HG03521 (cell line): ENCODE measurements at regions not wholly inside any gene's neighbourhood (a gene's known extent, or its start where the extent isn't known, plus 50 kb on each side); places are given as distances from the start of the nearest gene placed in this dataset.
"Not testable (repeated sequence)": the region's sequence is repeated elsewhere in the genome, so short reads cannot be mapped to it uniquely, and the experiment has no call there.

Experiments
- ATAC-seq: cut with Tn5 transposase; IDR thresholded peaks from one replicate; pipeline ENCODE4 v1.9.1; 2021; ENCODE audit warnings: mild to moderate bottlenecking, moderate library complexity; ENCODE audit not compliant: unreplicated experiment

DNA sequence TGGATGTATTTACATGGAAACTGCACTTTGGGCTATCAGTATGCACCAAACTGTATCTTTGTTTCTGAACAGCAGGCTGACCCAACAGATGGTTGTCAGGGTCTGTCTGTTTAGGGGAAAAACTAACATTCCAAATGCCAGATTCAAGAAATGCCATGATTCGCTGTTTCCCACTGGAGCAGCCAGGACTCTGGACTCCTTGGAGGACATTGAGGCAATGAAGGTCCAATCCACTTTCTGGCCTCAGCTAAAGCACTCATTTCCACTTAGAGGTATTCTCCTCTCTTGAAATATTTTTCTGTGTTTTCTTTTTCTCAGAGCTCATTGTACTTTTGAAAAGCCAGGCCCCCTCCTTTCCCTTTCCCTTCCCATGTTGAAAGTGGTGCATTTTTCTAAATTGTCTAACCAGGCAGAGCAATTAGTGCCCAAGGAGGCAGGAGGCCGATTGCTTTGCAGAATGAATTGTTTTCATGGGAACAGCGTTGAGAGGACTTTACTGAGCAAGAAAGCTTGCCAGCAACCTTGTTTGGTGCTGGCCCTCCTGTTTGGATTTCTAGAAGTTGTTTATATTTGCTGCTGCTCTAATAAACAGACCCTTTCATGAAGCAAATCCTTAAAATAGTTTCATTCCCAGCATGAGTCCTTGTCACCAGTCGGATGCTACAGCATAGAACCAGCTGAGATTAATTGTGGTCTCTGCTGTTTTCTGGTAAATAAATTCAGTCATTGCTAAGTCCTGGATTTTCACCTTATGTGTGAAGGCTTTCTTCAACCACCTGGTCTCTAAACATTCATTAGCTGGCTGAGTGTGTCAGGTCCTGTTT is 132.8 kb upstream of the TAF11L2 start:
- no peak for ATAC-seq

DNA sequence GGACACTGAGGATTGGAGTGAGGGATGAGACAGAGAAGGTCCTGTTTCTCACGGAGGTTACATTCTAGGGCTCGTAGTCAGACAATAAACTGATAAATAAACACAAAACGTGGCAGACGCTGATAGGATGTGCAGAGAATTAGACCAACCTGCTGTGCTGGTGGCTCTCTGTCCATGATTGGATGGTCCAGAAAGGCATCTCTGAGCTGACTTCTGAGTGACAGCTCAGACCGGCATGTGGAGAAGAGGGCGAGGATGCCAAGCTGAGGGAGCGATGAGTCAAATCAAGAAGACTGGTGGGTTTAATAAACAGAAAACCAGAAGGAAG is 132.3 kb upstream of the TAF11L2 start:
- ATAC-seq, result no peak

DNA sequence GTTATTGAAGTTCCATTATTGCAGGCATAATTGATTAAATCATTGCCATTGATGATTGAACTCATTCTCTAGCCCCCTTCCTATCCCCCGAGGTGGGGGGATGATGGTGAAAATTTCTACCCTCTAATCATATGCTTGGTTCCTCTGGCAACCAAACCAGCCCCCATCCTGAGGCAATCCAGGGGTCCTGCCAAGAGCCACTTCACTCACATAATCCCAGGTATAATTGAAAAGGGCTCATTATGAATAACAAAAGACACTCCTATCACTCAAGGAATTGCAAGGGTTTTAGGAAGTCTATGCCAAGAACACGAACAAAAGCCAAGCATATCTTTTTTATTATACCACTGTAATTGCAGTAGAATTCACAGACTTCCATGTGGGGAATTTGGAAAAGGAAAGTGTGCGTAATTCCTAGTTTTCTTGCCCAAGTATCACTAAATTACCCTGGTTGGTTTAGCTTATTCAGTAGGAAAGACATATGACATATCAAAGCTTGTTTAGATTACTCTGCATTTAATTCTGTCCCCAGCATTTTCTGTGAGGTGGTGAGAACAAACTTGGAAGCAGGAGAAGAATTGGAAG is 130.7 kb upstream of the TAF11L2 start:
- no peak for ATAC-seq

DNA sequence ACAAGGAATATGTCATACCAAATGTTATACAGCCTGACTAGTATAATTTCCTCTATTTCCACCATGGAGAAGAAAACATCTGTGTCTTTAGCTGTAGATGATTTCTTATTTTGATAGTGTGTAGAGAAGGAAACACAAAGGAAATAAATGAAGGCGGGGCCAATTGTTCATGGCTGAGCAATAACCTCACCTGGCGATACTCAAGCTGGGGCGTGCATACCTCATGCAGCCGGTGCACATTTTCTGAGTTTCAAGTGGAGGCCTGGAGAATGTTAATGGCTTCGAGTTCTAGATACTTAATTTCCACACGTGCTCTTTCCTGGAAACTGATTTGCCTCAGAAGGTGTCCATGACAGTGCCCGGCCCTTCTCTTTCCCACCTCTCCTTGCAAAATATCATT is 127.4 kb upstream of the TAF11L2 start:
- no peak for ATAC-seq

DNA sequence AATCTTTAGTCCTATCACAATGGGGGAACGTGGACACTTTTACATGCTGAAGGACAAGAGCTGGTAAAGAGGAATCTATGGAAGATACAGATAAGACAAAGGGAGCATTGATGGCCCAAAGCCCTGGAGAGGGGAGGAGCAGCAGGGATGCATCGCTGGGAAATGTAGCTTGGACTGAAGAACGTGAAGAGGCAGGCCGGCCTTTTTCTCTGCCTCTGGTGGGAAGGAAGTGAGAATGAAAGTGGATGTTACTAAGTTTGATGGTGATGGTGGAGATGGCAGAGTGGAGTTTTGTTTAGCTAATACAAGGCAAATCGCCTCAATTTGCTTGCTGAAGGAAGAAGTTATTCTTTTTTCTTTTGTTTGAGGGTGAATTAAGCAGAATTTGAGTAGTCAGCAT is 124.6 kb upstream of the TAF11L2 start:
- no peak for ATAC-seq

DNA sequence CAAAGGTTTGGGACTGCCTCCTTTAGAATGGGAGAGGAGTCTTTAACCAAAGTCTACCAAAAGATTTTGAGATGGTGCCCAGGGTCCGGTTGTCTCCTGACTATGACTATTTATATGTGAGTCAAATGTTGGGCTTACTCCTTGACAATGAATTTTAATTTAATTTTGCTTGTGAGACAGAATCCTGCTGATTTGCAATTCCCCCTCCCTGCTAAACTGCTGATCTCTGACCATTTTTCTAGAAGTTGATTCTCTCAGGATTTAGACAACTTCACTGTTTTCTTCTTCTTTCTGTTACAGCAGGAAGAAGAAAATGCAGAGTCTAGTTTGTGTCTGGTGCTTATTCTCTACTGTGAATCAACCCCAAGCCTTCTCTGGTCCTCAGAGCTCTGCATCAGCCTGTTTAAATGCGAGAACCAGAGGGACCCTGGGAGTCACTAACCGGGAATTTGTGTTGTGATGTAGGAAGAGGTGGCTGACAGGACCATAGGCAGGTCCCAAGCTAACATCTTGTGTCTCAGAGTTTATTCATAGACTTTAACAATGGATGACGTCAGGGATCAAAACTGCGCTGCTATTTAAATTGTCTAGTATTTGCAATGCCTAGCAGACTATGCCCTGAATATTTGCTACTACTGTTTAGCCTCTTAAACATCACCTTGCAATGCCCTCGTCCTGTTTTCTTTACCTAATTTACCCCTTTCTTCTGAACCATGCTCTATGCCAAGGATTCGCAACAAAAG is 124.0 kb upstream of the TAF11L2 start:
- no peak for ATAC-seq

DNA sequence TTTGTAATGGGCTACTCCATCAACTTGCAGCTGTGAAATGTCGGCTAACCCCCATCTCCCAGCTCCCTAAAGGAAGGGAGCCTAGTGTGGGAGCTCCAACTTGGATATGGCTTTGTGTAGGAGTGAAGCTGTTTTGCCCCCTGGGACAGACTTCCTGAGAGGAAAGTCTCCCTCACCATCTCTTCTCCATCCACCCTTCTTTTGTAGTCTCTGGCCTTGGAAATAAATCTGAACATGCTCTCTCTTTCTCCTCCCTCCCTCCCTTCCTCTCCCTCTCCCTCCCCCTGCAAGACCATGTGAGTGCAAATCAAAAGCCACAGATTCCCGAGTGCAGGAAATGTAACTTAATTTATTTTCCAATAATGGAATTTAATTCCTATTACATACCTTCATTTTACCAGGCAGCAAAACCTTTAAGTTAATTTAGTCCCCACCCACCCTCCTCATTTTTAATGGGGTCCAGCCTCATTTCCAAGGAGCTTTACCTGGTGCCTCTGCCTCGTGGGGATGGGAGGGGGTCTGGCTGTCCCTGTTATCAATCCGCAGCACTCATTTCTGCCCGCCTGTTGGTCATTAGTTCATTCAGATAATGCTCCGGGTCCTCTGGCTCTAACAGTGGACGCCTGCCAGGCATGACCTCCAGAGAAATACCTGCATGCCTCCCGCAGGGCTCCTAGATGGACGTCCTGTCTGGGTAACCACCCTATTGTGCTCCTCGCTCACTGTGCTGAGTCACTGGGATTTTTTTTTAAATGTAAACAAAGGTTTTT is 122.9 kb upstream of the TAF11L2 start:
- ATAC-seq, result no peak

DNA sequence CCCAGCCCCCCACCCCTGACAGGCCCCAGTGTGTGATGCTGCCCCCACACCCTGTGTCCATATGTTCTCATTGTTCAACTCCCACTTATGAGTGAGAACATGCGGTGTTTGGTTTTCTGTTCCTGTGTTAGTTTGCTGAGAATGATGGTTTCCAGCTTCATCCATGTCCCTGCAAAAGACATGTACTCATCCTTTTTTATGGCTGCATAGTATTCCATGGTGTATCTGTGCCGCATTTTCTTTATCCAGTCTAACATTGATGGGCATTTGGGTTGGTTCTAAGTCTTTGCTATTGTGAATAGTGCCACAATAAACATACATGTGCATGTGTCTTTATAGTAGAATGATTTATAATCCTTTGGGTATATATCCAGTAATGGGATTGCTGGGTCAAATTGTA is 122.1 kb upstream of the TAF11L2 start:
- ATAC-seq, result not testable (repeated sequence)

DNA sequence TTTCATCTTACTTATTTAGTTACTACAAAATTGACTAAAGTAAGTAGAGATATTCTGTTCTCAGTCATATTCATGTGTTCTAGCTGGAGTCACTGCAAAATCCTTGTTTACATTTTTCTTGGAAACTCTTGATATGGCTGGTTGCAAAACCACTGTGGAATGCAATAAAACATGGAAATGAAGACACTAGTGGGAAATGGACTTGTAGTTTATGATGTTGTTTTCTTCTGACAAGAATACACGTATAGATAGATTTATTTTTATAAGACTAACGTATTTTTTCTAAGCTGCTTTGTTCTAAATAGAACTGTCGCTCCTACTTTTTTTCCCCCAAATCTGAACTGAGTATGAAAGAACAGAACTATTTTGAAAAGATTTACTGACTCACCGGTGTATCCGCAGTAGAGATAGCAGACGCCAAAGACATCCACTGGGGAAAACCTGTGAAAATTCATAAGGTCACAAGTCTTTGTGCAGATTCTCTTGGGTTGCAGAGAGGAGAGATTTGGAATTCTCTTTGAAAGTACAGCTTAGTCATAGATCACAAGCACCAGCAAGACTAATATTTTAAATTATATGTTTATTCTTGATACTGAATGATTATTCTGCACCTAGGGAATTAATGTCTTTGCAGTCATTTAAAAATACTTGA is 119.6 kb upstream of the TAF11L2 start:
- no peak for ATAC-seq

DNA sequence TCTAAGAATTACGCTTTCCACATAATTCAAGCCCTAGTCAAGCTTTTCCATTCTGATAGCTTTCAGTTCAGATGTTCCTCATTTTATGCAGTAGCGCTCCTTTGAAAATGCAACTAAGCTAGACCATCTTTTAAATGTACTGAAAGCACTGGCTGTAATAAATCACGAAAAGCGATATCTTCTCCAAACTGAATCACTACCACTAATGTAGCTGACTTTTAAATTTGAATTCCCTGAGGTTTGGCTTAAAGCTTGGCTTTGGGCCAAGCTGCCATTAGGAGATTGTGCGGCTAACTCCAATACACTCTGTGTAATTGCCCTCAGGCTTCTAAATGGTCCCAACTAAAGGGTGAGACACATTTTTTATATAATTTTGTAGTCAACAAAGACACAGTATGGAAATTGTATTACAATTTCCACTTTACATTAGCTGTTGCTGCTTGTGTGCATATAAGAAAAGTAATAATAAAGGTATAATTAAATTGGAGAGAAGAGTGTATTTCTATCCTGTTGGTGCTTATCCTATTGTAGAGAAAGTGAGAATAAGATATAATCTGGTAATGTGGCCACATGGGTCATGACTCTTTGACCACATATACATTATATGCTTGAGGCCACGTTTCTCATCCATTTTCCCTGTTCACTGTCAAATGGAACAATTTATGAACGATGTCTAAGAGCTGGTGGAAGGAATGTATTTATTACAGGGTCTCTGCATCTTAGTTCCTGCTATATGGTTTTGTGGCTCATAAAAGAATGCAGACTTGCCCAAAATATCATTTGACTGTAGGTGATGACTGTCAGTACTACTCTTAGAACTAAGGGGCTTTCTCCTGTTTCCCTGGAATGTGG is 118.7 kb upstream of the TAF11L2 start:
- no peak for ATAC-seq

DNA sequence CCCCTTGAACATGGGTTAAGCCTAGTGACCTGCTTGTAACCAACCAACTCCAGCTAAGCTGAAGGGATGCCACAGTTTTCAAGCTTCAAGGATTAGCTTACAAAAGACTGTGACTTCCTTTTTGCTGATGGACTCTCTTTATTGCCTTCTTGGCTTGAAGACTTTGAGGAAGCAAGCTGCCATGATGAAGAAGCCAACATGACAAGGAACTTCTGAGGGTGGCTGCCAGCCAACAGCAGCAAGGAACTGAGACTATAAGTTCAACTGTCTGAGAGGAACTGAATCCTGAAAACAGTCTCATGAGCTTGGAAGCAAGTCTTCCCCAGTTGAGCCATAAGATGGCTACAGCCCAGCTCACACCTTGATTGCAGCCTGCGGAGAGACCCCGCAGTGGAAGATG is 116.1 kb upstream of the TAF11L2 start:
- ATAC-seq, result no peak

DNA sequence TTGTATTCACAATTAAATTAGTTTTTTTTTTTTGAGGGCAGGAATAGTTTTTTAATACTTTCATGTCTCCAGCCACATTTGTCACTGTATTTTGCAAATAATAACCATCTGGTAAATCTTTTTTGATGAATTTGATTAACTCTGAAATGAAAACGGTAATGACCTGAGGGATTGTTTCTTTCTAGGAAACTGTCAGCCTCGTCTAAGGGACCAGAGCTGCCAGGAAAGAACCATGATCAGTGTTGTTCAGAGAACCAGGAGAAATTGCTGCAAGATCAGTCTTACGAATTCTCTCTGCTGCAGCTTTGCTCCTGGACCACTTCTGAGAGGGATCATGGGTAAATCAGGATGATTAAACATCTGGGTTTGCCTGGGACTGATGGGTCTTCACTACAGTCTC is 114.5 kb upstream of the TAF11L2 start:
- ATAC-seq, result no peak

DNA sequence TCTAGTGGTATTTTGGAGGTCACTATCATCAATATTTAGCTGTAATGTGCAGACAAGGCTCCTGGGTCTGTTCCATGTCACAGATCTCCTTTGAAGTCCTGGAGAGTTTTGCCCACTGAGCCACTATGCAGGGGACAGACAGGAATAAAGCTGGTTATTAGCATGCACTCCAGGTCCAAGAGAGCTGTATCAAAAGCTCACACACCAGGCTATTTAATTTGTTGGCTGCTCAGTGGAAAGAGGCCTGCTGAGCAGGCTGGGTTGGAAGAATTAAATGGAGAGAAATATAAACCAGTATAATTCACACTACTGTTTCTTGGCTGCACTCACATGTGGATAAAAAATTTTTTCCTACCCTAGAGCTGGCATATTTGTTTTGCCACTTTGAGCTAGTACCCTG is 113.8 kb upstream of the TAF11L2 start:
- no peak for ATAC-seq

DNA sequence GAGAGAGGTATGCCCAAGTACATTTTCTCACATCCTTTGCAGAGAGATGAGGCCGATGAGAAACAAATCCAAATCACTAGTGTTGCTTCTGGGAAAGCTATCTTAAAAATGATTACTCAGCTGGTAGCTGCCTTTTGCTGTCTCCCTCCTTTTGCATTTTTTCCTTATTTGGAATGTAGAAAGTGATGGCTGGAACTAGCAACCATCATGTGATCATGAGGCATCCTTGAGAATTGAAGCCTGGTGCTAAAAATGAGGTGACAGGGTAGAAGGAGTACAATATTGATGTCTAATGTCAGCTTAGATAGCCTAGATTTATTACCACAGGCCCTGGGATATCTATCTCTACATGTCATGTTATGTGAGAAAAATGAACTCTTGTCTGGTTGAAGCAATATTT is 109.3 kb upstream of the TAF11L2 start:
- ATAC-seq, result no peak

DNA sequence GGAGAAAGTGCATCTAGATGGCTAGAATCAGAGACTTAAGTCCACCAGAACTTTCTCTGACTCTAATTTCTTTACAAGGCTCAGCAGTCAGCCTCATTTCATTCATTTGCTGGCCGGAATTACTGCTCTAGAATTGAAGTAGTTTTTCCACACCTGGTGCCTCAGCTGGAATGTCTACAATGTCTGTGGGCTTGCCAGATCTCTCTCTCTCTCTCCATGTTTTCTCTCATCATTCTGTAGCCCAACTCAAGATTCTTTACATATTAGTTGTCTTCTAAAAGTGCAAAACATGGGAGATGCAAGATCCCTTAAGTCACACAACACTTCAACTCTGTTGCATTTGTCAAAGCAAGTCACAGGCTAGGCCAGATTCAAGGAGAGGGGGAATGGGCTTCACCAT is 103.9 kb upstream of the TAF11L2 start:
- ATAC-seq, result no peak

DNA sequence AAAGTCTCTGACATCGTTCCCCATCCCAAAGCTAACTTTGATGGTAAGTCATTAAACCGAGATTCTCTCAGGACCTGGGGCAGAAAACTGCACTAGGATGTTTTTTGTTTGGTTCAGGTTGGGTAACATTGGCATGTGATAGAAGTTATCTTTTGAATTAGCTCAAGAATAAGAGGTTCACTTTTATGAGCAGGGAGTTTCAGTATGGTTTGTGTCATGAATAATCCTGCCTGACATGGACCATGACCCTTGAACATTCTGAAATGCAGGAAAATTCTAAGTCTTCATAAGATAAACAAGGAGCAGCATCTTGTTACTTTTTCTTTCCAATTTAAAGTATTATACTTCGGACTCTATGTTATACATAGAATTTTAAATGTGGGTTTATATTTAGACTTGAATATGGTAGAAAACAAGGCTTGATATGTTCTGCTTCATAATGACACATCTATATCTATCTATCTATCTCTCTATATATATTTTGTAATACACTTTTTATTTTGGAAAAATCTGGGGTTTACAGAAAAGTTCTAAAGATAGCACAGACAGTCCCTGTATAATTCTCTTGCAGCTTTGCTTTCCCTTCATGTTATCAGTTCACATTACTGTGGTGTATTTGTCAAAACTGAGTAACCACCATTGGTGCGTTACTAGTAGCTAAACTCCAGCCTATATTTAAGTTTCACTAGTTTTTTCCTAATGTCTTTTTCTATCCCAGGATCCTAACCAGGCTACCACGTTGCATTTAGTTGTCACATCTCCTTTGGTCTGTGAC is 102.7 kb upstream of the TAF11L2 start:
- ATAC-seq, result no peak

DNA sequence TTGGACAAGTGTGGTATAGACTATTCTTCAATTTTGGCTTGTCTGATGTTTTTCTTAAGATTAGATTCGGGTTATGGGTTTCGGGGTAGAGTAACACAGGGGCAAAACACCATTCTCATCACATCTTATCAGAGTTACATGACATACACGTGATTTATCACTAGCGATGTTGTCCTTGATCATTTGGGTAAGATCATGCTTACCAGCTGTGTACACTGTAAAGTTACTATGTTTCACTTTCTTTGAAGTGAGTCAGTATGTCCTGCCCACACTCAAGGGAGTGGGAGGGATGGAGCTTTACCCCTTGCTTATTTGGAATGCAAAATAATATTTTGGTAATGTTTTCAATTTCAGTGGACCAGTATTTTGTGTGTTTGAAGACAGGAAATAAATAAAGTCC is 101.8 kb upstream of the TAF11L2 start:
- no peak for ATAC-seq

DNA sequence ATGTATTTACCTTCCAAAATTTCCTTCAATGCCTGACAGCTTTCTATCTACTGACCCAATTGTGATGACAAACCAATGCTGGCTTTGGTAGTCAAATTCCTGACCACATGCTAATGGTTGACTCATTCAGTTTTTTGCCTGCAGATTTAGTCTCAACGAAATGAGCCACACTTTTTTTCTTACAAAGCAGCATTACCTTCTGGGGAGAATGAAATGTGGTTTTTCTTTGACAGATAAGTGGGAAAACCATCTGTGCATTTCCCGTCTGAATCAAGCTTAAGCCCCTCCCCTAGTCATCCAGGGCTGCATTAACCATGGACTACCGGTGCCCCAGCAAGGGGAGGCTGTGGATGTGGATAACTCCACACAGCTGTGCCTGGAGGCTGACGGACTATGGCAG is 99.6 kb upstream of the TAF11L2 start:
- ATAC-seq, result no peak
